Stimulated activated naive B cell treated with anti-CD40 and anti-IgM and Interleukin-4, amounts not matched to agents 10 μg/mL and 1 μg/mL and 100 μg/mL, for 72 hours (primary cell): ENCODE measurements at regions not wholly inside any gene's neighbourhood (a gene's known extent, or its start where the extent isn't known, plus 50 kb on each side); places are given as distances from the start of the nearest gene placed in this dataset.

Experiments
- ATAC-seq, 2 donors: fragments of 150-1000 bp; cut with Tn5 transposase; replicated peaks; 2 replicates each; pipeline ENCODE4 v1.10.0; 2021; ENCODE audit warnings: moderate library complexity in 1 of 2
- DNase-seq: peaks from one replicate; pipeline ENCODE4 v3.0.0; 2021
- H3K27ac Mint-ChIP-seq: one replicate; pipeline ENCODE4 v1.8.0; 2022; ENCODE audit warnings: mild to moderate bottlenecking, mixed read lengths
- H3K27me3 Mint-ChIP-seq, 2 donors: one replicate each; pipeline ENCODE4 v1.8.0; 2022; ENCODE audit warnings: mixed read lengths in 2 of 2
- H3K36me3 Mint-ChIP-seq, 2 donors: one replicate each; pipeline ENCODE4 v1.8.0; 2022; ENCODE audit warnings: mixed read lengths in 2 of 2, mild to moderate bottlenecking in 1 of 2
- H3K4me1 Mint-ChIP-seq, 2 donors: one replicate each; pipeline ENCODE4 v1.8.0; 2022; ENCODE audit warnings: mixed read lengths in 2 of 2, mild to moderate bottlenecking in 1 of 2
- H3K4me3 Mint-ChIP-seq, 2 donors: one replicate each; pipeline ENCODE4 v1.8.0; 2022; ENCODE audit warnings: mild to moderate bottlenecking in 2 of 2, mixed read lengths in 2 of 2, moderate library complexity in 1 of 2
- H3K9me3 Mint-ChIP-seq, 2 donors: one replicate each; pipeline ENCODE4 v1.8.0; 2022; ENCODE audit warnings: mixed read lengths in 2 of 2, mild to moderate bottlenecking in 1 of 2

DNA sequence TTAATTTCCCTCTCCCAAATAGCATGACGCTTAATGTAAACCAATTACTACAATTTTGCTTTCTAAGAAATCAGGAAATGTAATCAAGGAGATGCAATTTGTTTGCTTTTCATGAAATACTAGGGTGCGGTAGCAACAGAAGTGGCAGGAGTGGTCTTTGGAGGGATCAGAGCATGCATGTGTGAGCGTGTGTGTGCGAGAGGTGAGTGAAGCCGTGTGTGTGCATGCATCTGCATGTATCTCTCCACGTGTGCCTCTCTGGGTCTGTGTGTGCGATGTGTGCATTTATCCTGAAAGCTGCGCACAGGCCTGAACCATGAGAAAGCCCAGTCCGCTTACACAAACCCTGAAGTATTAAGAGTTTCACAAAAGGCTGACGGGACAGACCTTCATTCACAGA is 249.8 kb upstream of the C1orf174 start:
- Mint-ChIP-seq H3K36me3 (no peaks in the 10 kb centered on the region), H3K4me1 (no peaks in the 10 kb centered on the region), H3K27ac (no peak overlapping the region), H3K4me3 (no peak overlapping the region), H3K27me3 (peaks cover 5 to 31% of the 10 kb centered on the region in 2 donors), H3K9me3 (no peaks in the 10 kb centered on the region)
- no peak for DNase-seq
- no peak for ATAC-seq

DNA sequence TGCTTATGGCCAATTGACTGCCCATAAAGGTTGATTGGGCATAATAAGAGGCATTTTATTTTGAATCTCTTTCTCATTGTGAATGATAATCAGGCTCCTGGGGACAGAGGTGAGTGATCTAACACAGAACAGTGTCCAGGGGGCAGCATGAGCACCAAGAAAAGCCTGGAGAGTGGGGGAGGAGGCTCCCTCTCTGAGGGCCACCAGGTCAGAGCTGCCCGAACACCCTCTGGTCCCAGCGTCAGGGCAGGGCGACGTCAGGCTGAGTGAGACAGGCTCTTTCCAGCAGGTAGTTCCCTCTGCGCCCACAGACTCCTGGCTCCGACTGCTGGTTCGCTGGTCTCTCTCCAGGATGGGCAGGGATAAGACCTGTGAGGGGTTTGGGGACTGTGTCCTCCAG is 250.2 kb upstream of the C1orf174 start:
- H3K4me3 Mint-ChIP-seq, result no peak overlapping the region
- DNase-seq (no peak), ATAC-seq (no peak)
- H3K36me3 Mint-ChIP-seq, result no peaks in the 10 kb centered on the region
- no peak overlapping the region for H3K27ac Mint-ChIP-seq
- H3K4me1 Mint-ChIP-seq, result no peaks in the 10 kb centered on the region
- H3K27me3 Mint-ChIP-seq, result peaks cover 5 to 31% of the 10 kb centered on the region in 2 donors
- H3K9me3 Mint-ChIP-seq, result no peaks in the 10 kb centered on the region

DNA sequence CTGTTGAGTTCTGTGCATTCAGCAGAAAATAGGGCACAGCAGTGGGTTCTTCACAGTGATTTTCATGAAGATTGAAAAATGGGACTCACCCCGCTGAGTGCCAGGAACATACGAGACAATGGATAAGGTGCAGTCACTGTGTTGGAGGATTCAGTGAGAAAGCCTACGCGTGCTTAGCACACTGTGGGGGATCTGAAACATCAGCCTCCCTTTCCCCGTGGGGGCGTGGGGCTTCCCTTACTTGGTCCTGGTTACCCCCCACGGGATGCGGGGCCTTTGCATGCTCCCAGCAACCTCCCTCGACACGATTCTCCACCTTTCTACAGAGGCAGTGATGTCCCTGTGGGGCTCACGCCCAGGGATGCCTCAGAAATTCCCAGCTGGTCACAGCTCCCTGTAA is 252.2 kb upstream of the C1orf174 start:
- Mint-ChIP-seq H3K27me3 (peaks cover 5 to 37% of the 10 kb centered on the region in 2 donors), H3K9me3 (no peaks in the 10 kb centered on the region), H3K27ac (no peak overlapping the region), H3K4me1 (no peaks in the 10 kb centered on the region), H3K36me3 (no peaks in the 10 kb centered on the region), H3K4me3 (no peak overlapping the region)
- DNase-seq (no peak), ATAC-seq (no peak)

DNA sequence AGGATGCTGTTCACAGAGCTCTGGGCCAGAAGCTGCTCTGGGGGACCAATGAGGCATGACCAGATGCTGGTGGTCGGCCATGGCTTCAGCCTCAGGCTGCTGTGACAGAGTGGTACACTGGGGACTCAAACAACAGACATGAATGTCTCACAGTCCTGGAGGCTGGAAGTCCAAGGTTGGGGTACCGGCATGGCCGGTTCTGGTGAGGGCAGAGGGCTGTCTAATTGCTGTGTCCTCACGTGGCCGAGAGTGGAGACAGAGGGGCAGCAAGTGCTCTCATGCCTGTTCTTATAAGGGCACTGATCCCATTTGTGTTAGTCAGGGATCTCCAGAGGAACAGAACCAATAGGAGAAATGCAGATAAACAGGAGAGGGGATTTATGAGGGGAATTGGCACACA is 253.5 kb upstream of the C1orf174 start:
- DNase-seq (no peak), ATAC-seq (no peak)
- H3K36me3 Mint-ChIP-seq, result no peaks in the 10 kb centered on the region
- no peak overlapping the region for H3K4me3 Mint-ChIP-seq
- no peaks in the 10 kb centered on the region for H3K4me1 Mint-ChIP-seq
- no peak overlapping the region for H3K27ac Mint-ChIP-seq
- no peaks in the 10 kb centered on the region for H3K9me3 Mint-ChIP-seq
- H3K27me3 Mint-ChIP-seq, result peaks cover 1 to 33% of the 10 kb centered on the region in 2 donors

DNA sequence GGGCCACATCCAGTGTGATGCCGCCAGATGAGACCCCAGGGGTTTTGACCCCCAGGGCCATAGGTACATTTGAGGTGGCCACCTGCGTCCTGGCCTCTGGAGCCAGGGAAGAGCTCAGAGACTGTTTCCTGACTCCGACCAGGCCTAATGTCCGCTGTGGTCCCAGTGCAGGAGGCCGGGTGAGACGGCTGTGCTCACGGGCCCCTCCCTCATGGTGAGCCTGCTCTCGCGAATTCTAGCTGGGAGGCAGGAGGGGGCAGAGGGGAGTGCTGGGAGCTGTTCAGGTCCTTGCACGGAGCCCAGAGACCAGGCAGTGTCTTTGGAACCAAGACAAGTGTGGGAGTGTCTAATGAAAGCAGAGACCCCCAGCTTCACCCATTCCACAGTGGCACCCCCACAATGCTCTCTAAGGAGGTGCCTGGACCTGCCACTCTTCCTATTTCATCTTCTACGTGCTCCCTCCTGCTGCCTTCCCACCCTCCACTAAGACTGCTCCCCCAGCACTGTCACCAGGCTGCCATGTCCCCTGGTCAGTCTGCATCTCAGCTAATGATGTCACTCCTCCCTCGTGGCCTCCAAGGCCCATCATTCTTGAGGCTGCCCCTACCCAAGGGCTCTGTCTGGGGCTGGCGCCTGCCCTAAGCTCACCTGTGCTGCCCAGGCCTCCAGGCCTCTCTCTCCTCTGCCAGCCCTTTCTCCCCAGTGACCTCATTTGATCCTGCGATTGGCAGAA is 256.3 kb upstream of the C1orf174 start:
- Mint-ChIP-seq H3K4me3 (no peak overlapping the region), H3K27ac (no peak overlapping the region), H3K27me3 (peaks cover 0 to 35% of the 10 kb centered on the region in 2 donors), H3K36me3 (no peaks in the 10 kb centered on the region), H3K4me1 (no peaks in the 10 kb centered on the region), H3K9me3 (no peaks in the 10 kb centered on the region)
- ATAC-seq (no peak), DNase-seq (no peak)

DNA sequence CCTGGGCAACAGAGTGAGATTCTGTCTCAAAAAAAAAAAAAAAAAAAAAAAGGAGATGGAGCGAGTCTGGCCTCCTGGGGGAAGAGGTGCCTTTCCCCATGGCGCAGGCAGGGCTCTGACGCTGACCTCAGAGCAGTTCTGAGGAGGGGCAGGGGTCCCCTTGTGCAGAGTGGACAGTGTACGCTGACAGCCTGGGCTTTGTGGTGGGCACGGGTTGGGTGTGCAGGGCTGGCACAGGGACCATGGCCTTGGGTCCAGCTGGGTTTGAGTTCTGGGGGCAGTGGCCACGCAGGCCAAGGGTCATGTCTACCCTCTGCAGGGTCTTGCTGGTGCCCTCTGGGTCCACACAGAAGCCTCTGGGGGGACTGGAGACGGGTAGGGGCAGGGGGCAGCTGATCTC is 260.1 kb upstream of the C1orf174 start:
- H3K36me3 Mint-ChIP-seq, result no peaks in the 10 kb centered on the region

DNA sequence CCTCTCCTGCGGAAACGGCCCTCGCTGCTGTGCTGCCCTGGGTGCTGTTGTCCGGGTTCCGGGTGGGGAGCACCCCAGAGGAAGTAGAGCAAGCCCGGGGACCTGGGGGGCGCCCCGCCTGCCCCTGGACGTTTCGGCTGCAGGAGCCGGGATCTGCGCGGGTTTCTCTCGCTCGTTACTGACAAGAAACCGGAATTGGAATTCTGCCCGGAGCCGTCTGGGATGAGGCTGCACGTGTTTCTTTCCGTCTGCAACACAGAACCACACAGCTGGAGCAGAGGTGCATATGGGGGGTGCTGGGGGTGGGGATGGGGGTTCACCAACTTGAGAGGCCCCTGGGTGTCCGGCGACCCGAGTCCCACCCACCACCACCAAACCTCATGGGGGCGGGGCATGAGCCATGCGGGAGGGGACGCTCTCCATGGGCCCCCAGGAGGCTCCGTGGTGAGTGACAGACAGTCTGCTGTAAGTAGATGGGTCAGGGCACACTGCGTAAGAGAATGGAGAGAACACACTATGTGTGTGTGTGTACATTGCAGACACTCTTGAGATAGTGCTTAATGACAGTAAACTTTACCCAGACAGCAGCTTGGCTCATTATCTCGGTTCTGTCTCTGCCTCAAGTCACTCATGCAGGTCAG is 261.4 kb upstream of the C1orf174 start:
- Mint-ChIP-seq H3K27me3 (peaks cover 10 to 31% of the 10 kb centered on the region in 2 donors), H3K4me1 (peaks cover 0 to 2% of the 10 kb centered on the region in 2 donors), H3K36me3 (no peaks in the 10 kb centered on the region), H3K4me3 (no peak overlapping the region), H3K27ac (no peak overlapping the region), H3K9me3 (no peaks in the 10 kb centered on the region)
- ATAC-seq (no peak), DNase-seq (no peak)

More for the DNA sequence above, 260.1 kb upstream of the C1orf174 start:
- H3K4me1 Mint-ChIP-seq, result peaks cover 0 to 2% of the 10 kb centered on the region in 2 donors
- H3K27me3 Mint-ChIP-seq, result peaks cover 7 to 21% of the 10 kb centered on the region in 2 donors
- no peak overlapping the region for H3K4me3 Mint-ChIP-seq
- H3K9me3 Mint-ChIP-seq, result no peaks in the 10 kb centered on the region
- H3K27ac Mint-ChIP-seq, result no peak overlapping the region
- no peak for DNase-seq
- ATAC-seq, result no peak

DNA sequence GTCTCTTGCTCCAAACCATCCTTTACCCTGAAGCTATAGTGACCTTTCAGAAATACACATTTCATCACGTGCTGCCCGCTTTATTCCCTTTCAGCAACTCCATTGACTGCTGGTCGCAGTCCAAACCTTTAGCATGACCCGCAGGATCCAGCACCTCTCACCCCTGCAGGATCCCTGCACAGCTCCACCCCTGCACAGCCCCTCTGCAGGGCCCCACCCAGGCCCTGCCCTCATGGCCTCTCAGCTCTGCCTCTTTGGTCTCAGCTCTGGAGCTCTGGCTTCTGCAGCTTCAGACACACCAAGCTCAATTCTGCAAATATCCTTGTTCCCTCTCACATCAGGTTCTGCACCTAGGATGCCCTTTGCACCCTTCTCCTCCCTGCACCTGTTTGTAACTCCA is 264.9 kb upstream of the C1orf174 start:
- no peak for ATAC-seq
- DNase-seq, result no peak
- H3K4me3 Mint-ChIP-seq, result no peak overlapping the region
- peaks cover 0 to 2% of the 10 kb centered on the region in 2 donors for H3K4me1 Mint-ChIP-seq
- H3K9me3 Mint-ChIP-seq, result no peaks in the 10 kb centered on the region
- peaks cover 14 to 23% of the 10 kb centered on the region in 2 donors for H3K27me3 Mint-ChIP-seq
- no peaks in the 10 kb centered on the region for H3K36me3 Mint-ChIP-seq
- no peak overlapping the region for H3K27ac Mint-ChIP-seq

DNA sequence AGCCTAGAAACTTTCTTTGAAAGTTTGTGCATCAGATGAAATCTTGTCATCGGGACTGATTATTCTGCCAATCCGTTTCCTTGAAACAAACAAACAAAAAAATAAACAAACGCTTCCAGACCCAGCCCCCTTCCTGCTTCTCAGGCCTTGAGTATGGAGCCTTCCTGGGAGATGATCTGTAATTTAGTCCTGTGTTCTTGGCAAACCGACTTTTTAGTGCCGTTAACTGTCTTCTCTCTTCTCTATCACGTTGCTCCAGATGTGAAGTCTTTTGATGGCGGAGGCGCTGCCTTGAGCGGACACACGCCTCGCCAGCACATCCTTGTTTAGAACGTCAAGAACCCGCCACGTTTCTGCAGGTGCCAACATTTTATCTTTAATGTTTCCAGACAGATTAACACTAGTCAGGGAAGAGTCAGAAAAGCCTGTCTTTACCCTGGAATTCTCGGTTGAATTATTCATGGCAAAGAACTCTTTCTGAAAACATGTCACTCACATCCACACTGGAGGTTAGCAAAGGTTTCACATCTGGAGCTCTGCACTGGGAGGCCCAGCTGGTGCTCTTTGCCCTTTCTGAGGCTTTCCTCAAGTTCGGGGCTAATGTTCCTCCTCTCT is 265.7 kb upstream of the C1orf174 start:
- Mint-ChIP-seq H3K27me3 (peaks cover 14 to 23% of the 10 kb centered on the region in 2 donors), H3K36me3 (no peaks in the 10 kb centered on the region), H3K27ac (no peak overlapping the region), H3K9me3 (no peaks in the 10 kb centered on the region), H3K4me3 (no peak overlapping the region), H3K4me1 (peaks cover 0 to 2% of the 10 kb centered on the region in 2 donors)
- DNase-seq, result no peak
- ATAC-seq, result no peak

DNA sequence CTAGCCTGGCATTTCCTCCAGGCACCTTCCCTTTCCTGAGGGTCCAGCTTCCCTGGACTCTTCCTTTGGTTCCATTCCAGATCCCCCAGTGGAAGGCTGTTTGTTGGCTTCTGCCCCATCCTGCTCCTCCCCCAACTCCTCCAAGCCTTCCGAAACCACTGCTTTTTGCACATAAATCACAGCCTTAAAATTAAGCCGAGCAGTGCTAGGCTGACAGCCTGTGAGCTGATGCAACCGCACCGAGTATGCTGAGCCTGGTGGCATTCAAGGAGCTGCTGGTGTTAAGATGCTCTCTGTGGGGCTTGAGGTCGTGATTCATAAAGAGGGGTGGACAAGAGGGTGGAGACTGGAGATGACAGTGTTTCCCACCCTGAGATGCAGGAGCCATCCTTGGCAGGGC is 266.6 kb upstream of the C1orf174 start:
- DNase-seq (no peak), ATAC-seq (no peak)
- Mint-ChIP-seq H3K4me3 (no peak overlapping the region), H3K27ac (no peak overlapping the region), H3K9me3 (no peaks in the 10 kb centered on the region), H3K4me1 (peaks cover 0 to 2% of the 10 kb centered on the region in 2 donors), H3K36me3 (no peaks in the 10 kb centered on the region), H3K27me3 (peaks cover 19 to 30% of the 10 kb centered on the region in 2 donors)

DNA sequence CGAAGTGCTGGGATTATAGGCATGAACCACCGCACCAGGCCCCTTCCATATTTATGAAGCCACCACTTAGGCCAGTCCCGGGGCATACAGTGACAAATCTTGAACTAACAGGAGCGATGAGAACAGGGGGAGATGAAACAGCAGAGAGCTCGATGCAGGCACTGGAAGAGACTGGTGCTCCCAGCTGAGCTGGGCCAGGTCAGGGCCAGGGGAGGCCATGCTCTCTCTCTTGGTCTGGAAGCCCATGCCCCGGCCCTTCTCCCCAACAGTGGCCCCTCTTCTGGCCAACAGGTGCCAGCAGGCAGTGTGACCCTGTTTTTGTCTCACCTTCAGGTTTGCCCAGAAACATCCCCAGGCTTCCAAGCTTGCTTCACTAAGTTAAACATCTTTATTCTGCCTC is 269.9 kb upstream of the C1orf174 start:
- no peaks in the 10 kb centered on the region for H3K4me1 Mint-ChIP-seq
- H3K4me3 Mint-ChIP-seq, result no peak overlapping the region
- no peaks in the 10 kb centered on the region for H3K36me3 Mint-ChIP-seq
- no peak for DNase-seq
- H3K27ac Mint-ChIP-seq, result no peak overlapping the region
- peaks cover 33 to 47% of the 10 kb centered on the region in 2 donors for H3K27me3 Mint-ChIP-seq
- no peaks in the 10 kb centered on the region for H3K9me3 Mint-ChIP-seq
- no peak for ATAC-seq

DNA sequence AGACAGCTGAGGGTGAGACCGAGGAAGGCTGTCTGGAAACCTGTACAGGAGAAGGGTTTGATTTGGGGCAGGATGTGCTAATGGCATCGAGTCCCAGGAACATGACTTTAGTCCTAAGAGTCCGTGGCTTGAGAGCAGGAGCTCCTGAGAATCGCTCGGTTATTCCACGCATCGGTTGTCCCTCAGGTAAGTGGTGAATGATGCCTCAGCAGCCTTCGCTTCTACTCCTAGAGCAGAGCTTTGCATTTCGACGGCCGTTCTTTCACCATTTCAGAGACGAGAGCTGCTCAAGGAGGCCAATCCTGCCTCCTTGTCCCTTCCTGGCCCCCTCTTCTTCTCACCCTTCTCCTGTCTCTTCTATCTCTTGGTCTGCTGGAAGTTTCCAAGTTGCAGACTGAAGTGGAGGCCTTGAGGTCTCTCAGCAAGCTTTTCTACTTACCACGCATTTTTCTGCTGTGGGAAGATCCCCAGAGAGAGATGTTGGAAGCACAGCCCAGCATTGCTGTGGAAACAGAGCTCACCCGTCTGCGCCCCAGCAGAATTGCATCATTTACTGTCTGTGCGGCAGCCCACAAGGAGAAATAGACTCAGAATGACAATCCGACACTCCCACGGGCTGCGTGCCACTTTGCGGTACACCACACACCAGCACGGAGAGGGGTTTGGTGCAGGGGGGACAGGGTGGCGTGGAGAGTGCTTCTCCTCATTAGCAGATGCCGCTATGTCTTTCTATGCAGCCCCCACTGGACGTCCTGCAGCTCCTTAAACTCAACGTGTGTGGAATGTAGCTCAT is 270.7 kb upstream of the C1orf174 start:
- Mint-ChIP-seq H3K27me3 (peaks cover 29 to 40% of the 10 kb centered on the region in 2 donors), H3K36me3 (no peaks in the 10 kb centered on the region), H3K4me3 (no peak overlapping the region), H3K4me1 (no peaks in the 10 kb centered on the region), H3K27ac (no peak overlapping the region), H3K9me3 (no peaks in the 10 kb centered on the region)
- DNase-seq, result no peak
- ATAC-seq, result no peak

DNA sequence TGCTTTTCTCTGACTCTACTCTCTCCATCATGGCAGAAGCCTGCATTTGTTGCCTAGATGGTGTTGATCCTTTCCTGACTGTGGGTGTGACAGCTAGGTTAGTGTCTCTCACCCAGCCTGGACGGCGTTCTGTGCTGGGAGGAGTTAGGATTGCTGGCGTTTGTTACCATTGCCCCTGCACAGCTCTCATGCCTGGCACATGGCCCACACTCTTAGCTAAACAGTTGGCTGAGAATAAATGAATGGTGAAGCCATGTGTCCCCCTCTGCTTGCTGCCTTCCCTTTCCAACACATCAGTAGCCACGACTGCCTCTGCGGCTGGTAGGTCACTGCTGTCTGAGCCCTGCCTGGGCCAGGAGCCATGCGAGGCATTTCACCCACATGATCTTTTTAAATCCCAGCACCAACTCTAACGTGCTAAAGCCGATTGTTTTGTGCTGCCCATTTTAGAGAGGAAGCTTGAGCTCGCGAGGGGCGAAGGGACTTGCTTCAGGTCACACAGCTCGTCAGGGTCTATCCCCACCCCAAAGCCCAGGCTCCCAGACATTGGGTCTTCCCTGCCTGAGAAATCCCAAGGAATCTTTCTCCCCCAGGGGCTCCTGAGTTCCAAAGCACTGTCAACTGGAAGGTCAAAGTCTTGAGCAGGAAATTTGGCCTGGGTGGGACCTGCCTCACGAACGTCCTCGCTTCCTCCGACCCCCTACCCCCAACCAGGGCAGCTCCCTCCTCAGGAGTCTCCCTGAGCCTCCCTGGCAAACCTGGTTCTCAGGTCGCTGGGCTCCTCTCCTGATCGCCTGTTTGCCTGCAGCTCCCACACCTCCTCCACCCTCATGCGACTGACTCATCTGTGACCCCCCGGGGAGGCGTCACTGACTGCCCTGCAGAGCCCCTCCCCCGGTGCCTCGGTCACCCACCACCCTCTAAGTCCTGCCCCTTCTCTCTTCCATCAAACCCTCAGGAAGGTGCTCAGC is 271.7 kb upstream of the C1orf174 start:
- ATAC-seq (no peak), DNase-seq (no peak)
- Mint-ChIP-seq H3K27me3 (peaks cover 29 to 33% of the 10 kb centered on the region in 2 donors), H3K4me3 (no peak overlapping the region), H3K4me1 (no peaks in the 10 kb centered on the region), H3K27ac (no peak overlapping the region), H3K9me3 (no peaks in the 10 kb centered on the region), H3K36me3 (no peaks in the 10 kb centered on the region)
